GM21717 (cell line): ENCODE measurements at regions not wholly inside any gene's neighbourhood (a gene's known extent, or its start where the extent isn't known, plus 50 kb on each side); places are given as distances from the start of the nearest gene placed in this dataset.

Source experiments
- ATAC-seq: cut with Tn5 transposase; IDR thresholded peaks from one replicate; pipeline ENCODE4 v1.9.1; 2021; ENCODE audit warnings: mild to moderate bottlenecking, moderate library complexity; ENCODE audit not compliant: unreplicated experiment

DNA sequence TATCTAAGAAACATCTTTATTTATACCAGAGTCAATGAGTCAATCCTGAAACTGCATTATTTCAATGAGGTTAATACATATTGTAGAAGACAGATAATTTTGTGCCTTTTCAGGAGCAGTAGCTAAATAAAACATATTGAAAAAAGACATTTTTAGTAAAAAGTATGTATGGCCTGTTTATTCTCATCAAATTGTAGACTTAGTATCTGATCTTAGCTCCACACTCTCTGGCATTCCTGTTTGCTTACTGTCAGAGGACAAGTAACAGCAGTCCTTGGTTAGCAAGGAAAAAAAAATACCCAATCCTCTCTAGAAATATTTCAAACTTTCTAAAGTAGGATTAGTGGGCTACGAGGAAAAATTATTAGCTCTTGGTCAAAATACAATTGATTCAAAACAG, 50.5 kb upstream of the GUCY1A1 start:
- no peak for ATAC-seq

DNA sequence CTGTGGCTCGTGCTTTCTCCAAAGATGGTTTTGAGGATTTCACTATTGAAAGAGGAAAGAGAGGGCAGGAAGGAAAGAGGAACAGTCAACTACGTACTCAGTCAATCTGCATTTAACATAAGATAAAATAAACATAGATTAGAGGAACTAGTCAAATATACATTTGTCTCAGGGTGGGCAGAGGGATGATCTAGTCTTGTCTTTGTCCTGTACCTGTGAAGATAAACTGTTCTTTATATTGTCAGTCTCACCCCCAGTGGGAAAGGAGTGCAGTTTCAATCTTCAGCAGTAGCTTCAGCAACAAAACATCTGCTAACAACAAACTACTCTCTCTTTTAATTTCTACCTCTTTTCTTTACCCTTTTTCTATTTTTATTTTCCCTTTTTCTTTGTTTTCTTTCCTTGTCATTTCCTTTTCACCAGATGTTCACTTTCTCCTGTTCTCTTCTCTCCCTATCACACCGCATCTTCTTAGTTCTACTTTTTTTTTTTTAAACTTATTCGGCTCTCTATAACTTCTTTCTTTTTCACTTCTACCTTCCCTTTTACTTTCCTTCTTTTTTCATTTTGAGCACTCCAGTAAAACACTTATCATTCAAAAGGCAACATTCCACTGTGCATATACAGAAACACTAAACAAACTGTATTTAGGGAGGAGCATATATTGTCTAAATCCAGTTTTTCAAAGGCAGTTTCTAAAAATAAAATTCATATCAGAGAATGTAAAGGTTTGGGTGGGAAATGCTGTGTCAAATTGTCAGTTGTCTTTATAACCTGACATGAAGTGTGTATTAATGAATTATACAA, 51.4 kb upstream of the GUCY1A1 start:
- ATAC-seq: peak; percentile 48

DNA sequence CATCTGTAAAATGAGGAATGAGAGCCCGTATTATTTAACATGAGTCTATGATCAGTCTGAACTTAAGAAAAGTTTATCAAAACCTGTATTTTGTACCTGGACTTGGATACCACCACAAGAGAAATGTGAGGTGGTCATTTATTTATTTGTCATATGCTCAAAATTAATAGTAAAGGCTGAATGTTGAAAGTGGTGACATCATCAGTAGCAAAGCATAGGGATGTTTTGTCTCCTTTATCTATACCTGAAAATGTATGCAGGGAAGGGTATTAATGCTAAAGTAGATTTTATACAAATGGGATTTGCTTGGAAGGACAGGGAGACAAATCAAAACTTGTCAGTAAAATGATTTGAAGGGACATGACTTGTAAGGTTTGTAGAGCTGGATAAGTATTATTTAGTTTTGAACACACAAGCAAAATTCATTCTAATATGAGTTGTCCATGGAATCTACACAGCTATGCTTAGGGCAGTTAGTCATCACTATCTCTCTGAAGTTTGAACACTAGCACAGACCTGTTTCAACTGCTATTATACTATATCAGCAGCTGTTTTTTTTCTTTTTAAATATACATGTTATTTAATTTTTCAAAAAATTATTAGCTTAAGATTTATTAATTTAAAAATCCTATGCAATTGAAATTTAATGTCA, 52.4 kb upstream of the GUCY1A1 start:
- ATAC-seq: no peak

DNA sequence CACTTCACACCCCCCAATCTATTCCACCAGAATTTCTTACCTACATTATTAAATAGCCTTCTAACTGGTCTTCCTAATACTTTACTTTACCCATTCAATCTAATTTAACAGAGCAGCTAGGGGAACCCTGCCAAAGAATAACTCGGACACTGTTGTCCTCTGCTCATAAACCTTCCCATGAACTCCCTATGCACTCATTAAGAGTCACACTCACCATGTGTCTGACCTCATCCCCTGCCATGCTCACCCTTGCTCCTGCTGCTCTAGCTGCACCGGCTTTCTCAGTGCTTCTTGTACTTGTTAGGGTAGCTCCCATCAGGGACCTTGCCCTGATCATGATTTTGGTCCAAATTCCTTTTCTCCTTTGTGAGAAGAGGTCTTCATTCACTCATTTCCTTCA, 54.6 kb upstream of the GUCY1A1 start:
- no peak for ATAC-seq

DNA sequence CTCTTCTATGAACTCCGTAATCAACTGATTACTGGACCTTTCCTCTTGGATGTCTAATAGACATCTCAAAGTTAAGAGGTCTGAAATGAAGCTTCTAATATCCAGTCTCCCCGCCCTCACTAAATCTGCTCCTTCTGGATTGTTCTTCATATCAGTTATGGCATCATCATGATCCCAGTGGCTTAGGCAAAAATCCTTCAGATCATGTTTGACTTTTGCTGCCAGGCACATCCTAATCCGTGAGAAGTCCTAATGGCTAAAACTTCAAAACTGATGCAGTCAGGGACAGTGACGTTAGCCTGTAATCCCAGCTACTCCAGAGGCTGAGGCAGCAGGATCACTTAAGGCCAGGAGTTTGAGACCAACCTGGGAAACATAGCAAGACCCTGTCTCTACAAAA, 55.1 kb upstream of the GUCY1A1 start:
- no peak for ATAC-seq

DNA sequence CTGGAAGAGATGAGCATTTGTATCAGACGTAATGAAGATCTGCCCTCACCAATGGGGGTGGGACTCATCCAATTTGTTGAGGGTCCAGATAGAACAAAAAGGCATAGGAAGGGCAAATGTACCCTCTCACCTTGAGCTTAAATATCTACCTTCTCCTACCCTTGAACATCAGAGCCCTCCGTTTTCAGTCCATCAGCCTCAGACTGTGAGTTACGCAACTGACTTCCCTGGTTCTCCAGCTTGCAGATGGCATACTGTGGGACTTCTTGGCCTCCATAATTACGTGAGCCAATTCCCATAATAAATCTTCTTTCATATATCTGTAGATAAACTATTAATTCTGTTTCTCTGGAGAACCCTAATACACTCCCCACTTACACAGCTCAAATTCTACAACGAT, 56.5 kb upstream of the GUCY1A1 start:
- ATAC-seq: no peak

DNA sequence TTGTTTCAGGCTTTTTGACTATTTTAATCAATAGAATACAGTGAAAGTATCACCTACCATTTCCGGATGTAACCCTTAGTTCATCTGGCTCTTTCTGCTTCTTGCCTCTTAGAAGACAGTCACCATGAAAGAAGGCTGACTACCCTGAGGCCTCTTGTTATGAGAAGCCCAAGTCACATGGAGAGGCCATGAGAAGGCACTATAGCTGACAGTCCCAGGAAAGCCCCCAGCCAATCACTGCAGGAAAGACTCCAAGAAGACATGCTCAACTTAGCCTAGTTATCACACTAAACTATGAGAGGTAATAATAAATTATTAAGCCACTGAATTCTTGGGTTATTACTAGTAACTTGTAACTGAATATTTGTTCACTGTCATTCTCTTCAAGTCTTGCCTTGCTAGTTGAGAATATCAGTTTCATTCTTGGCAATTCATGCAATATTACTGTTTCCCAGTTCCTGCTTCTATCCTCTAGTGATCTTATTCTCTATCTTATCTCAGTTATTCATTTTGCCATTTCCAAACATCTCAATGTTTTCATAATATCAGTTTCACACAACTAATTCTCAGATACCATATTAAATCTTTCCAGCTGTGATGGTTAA, 57.1 kb upstream of the GUCY1A1 start:
- ATAC-seq: peak; percentile 87

DNA sequence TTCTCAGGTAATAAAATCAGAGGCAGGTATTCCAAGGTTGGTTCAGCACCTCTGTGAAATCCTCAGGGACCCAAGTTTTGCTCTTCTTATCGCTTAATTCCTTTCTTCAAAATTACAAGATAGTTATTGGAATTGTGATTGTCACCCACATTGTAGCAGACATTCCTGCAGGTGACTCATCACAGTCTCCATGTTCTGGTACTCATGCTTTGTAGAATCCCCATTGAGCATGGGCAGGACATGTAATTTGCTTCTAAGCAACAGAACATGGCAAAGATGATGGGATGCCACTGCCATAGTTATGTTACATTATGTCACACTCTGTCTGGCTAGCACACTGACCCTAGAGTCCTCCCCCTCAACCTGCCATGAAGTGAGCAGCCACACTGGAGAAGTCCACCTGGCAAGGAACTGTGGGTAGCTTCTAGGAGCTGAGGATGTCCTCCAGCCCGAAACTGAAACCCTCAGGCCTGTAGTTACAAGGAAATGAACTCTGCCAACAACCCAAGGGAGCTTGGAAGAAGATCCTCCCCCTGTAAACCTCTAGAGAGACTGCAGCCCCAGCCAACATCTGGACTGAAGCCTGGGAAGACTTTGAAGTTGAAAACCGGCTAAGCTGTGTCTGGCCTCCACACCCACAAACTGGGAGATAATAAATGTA, 58.3 kb upstream of the GUCY1A1 start:
- no peak for ATAC-seq

DNA sequence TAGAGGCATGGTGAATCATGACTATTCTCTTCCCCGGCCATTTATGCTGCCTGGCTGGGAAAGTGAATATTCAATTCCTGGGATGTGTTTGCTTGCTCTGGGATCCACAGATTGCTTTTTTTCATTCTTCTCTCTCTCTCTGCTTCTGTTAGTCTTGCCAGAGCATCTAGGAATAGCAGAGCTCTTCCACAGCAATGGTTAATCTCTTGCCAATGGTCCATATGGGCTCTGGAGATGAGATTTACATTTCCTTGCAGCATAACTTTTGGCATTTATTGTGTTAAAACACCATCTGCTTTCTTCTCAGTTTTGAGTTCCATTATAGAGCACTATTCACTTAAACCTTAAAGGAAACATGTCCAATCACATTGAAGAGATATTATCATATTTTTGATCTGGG, 59.2 kb upstream of the GUCY1A1 start:
- no peak for ATAC-seq

DNA sequence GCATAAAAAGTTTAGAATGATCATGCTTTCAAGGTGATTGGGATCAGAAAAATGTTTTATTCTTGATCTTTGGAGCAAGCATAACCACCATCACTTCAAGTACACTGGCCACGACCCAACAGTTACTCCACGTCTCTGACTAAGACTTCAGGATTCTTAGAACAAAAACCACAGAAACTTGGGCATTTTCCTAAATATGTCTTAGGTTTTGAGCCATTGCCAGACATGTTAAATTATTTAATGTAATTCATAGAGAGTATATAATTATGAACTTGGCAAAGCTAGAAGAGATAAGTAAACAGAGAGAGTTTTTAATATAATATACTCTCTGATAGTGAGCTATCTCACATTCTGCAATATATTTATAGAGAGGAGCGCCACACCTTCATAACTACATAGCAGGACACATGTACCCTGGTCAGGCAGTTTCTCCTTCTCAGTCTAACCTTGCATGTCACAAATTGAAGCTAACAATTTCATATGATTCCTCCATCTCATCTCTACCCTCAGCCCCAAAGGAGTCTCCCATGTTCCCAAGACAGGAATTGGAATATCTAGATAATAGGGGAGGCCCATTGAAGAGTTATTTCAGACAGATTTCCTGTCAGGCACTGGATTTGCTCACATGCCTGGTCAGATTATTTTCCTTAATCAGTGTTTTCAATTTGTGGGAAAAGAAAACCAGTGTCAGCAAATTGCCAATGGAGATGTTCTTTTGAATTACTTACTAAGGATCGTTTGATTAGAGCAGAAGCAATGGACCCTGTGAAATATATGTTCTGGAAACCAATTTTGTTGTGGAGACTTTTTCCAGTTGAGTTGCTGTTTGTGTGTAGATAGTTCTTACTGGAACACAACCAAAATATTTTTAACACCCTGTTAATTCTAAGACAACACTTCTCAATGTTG, 61.7 kb upstream of the GUCY1A1 start:
- no peak for ATAC-seq

DNA sequence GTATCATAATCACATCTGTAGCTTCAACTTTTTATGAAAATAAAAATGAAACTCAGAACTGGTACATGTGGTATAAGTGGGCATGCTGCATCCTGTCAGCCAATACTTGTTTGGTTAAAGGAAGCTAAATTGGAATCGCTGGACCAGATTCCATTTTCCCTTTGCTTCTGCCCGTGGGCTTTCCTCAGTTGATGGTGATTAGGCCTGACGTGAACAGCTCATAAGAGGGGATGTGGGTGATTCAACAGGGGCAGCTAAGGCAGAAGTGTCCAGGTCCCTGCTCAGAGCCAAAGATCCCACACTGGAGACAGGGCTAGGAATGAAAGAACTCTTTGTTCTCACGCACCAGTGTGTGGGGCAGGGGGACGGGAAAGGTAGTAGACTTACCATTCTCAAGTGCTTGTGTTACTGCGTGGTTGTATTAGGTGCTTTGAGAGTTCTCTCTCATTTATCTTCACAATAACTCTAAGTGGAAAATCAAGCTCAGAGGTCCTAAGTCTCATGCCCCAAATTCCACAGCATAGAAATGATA, 63.2 kb upstream of the GUCY1A1 start:
- ATAC-seq: no peak

DNA sequence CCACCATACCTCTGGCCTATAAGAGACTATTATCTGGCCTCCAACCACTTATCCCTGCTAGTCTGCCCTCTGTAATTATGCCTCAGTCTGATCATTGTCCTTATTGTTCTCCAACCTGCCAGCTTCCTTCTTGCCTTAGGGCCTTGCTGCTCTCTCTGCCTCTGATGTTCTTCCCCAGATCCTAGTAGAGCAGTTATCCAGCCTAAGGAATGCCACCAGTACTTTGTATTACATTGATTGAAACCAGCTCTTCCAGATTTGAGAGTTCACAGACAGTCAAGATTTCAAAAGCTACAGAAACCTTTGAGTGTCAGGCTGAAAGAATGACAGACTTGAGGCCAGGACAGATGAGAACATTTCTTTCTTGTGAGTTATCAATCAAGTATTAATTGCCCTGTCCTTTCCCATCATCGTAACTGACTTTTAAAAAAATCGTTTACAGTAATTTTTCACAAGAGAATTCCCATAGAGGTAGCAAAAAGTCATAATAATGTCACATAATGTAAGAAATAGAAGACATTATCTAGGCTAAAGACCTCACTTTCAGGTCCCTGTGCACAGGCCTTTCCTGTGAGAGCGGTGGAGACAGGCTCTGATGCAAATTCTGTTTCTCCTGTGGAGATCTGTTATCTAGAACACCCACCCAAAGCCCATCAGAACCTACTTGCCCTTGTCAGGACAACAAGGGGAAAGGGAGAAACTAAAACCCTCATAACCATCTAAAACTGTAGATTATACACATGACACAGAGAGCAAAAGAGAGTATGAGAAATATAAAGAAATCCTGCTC, 64.1 kb upstream of the GUCY1A1 start:
- no peak for ATAC-seq

DNA sequence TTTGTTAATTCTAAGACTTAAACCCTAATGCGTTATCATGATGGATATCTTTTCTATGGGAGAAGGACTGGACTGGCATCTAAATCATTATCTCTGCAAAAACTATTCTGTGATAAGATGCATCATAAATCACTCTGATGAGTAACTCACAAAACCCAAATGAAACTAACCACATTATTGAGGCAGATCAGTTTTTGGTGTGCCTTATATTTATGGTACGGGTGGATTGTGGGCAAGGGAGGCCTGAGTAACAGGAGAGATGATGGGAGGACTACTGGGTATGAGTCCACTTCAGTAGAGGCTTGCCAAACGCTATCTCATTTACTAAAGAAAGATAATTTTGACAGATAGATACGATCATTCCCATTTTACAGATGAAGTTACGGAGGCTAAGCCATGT, 66.4 kb upstream of the GUCY1A1 start:
- no peak for ATAC-seq

DNA sequence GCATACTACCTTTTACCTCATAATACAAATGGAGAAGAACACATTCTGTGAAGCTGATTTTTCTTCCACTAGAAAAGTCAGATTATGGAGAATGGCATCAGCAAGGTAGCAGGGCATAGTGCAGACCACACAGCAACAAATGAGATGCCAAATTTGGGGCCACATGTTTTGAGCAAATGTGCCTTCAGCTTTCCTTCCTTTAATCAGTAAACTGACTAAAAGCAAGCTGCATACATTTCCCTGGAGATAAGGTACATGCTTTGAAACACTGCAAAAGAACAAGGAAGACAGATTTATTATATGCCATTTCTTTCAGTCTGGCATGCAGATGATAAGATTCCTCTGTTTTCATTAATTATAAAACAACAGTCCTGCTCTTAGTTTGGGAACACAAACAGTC, 67.1 kb upstream of the GUCY1A1 start:
- ATAC-seq: no peak

DNA sequence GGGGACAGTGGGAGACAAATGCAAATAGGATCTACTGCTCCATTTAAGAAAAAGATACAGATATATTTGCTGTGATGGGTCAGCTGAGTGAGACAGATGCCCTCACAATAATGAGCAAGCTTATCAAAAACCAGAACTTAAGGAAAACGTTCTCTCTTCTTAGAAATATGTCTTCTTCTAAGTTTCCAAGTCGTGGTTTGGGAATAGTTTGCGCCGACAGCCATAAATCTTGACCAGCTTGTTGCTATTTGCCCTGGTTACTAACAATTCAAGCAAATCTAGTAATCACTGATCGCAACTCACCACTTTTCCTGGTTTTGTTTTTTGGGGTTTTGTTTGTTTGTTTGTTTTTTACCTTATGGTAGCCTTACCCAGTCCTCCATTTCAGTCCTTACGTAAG, 67.6 kb upstream of the GUCY1A1 start:
- ATAC-seq: no peak

DNA sequence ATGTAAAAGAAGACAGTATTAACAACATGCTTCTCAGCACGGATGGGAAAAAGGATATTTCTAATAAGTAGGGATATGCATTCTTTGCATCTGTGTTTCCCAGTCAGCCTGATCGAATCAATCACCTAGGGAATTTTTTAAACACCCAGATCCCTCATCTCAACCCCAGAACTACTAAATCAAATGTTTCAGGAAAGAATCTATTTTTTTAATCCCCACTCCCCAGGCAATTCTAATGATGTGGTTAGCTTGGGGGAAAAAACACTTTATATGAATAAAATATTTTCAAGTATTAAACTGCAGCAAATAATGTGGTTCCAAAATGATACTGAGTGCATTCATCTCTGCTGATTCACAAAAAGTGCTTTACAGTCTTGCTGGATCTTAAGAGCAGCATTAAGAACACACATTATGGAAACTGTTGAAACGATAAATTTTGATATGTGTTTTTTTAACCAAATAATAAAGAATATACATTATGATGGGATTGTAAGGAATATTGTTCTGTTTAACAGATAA, 68.7 kb upstream of the GUCY1A1 start:
- ATAC-seq: no peak

DNA sequence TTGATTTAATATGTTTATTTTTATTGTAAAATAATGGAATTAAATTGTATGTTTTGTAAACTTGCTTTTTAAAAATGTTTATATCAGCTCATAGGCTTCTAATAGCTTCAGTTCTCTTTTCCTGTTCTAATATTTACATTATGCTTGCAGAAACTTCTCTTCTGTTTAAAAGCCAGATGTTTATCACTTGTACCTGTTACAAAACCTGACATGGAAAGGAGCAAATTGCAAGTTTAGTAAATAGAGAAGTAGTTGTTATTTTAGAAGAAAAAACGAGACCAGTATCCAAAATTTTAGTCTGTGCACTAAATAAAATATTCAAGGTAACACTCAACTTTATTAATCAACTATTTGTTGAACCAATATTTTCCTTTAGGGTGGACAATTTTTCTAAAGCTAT, 69.4 kb upstream of the GUCY1A1 start:
- no peak for ATAC-seq

DNA sequence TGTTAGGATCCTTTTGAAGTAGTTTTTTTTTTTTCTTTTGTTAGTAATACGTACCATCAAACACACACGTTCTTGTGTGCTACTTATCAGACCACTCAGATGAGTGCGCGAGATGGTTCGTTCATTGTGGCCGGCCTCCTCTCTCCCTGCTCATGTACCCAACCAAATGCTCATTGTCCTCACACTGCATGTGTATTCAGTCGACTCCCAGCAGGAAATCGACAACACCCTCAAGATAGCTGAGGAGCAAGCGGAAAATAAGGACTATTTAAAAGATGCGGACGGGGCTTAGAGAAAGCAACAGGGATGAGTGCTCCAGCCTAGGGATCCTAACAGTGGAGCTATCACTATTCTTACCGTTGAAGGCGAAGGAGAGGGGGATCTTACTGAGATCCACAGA, 72.9 kb upstream of the GUCY1A1 start:
- ATAC-seq: no peak

DNA sequence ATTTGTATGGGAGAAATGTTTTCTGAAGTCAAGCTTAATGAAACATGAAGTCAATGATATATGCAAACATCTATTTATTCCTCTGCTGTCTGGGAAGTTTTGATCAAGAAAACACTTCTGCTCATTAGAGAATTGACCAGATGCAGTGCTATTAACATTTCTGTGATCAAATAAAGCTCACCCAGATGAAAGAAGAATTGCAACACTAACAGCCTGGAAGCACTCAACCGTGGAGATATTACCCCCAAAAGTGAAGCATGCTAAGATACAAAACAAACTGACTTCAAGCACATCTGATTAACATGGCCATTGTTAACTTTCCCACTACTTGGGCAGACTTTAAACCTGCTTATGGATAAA, 73.7 kb upstream of the GUCY1A1 start:
- no peak for ATAC-seq
